ENCODE measurements at regions not wholly inside any gene's neighbourhood (a gene's known extent, or its start where the extent isn't known, plus 50 kb on each side); places are given as distances from the start of the nearest gene placed in this dataset.

GRCh38 chr6:133768656-133769295 lies 120.1 kb upstream of the TCF21 start:
- H3K36me3 ChIP-seq (ENCODE audit: low read depth, low read length) = no peaks in the 10 kb centered on the region
- ATAC-seq = peak; percentile 93

GRCh38 chr6:133769463-133769862 lies 119.5 kb upstream of the TCF21 start:
- ATAC-seq = no peak
- no peak overlapping the region for H2AFZ ChIP-seq (ENCODE audit: low read length)
- no TSS peak for BruUV-seq (replicated peaks)
- H3K36me3 ChIP-seq (ENCODE audit: low read depth, low read length) = no peaks in the 10 kb centered on the region
- H3K79me2 ChIP-seq (ENCODE audit: low read length) = no peaks in the 10 kb centered on the region
- H3K4me2 ChIP-seq (ENCODE audit: low read length) = no peak overlapping the region
- no peak overlapping the region for H3K4me3 ChIP-seq (ENCODE audit: low read length)
- POLR2A ChIA-PET (ENCODE audit: unreplicated experiment) = no interaction called here
- intact Hi-C loops (cut with micrococcal nuclease) = no loop called here
- no peak overlapping the region for H3K9ac ChIP-seq (ENCODE audit: low read length)
- H3K27ac ChIP-seq (ENCODE audit: low read length) = no peak overlapping the region
- H3K27me3 ChIP-seq (ENCODE audit: low read length) = no peaks in the 10 kb centered on the region
- H3F3A ChIP-seq (ENCODE audit: low read length, unreplicated experiment) = no peaks in the 10 kb centered on the region
- TF ChIP-seq EZH2phosphoT487 (IDR thresholded peaks at IDR 0.05; ENCODE audit: borderline replicate concordance, low read length) (no peak), EZH2 (IDR thresholded peaks at IDR 0.05; ENCODE audit: low read length, unreplicated experiment) (no peak), CTCF (conservative IDR thresholded peaks at IDR 0.05; ENCODE audit: low read depth, low read length) (no peak)
- H3K9me3 ChIP-seq (ENCODE audit: low read length) = no peaks in the 10 kb centered on the region
- DNase-seq = no peak
- H4K20me1 ChIP-seq (ENCODE audit: low read length) = no peaks in the 10 kb centered on the region
- CTCF ChIA-PET = no interaction called here
- H3K4me1 ChIP-seq (ENCODE audit: insufficient read depth, low read length) = peaks cover 25% of the 10 kb centered on the region
- H3K9me2 ChIP-seq (replicated peaks; ENCODE audit: low read length) = no peaks in the 10 kb centered on the region; the same call in 1 of the 2 replicates

More at GRCh38 chr6:133768656-133769295, 120.1 kb upstream of the TCF21 start:
- Histone ChIP-seq H3K27me3 (ENCODE audit: low read length) (no peaks in the 10 kb centered on the region), H3K27ac (ENCODE audit: low read length) (peak overlapping the region; percentile 61; the same call in 1 of the 2 replicates), H4K20me1 (ENCODE audit: low read length) (no peaks in the 10 kb centered on the region), H3K4me3 (ENCODE audit: low read length) (no peak overlapping the region), H3K9me3 (ENCODE audit: low read length) (no peaks in the 10 kb centered on the region), H3K79me2 (ENCODE audit: low read length) (no peaks in the 10 kb centered on the region), H2AFZ (ENCODE audit: low read length) (no peak overlapping the region), H3F3A (ENCODE audit: low read length, unreplicated experiment) (no peaks in the 10 kb centered on the region), H3K4me1 (ENCODE audit: insufficient read depth, low read length) (peaks cover 21% of the 10 kb centered on the region), H3K9ac (ENCODE audit: low read length) (no peak overlapping the region), H3K9me2 (replicated peaks; ENCODE audit: low read length) (no peaks in the 10 kb centered on the region; the same call in 1 of the 2 replicates), H3K4me2 (ENCODE audit: low read length) (no peak overlapping the region)
- ChIA-PET CTCF (no interaction called here), POLR2A (ENCODE audit: unreplicated experiment) (no interaction called here)
- intact Hi-C loops (cut with micrococcal nuclease) = no loop called here
- TF ChIP-seq CTCF (conservative IDR thresholded peaks at IDR 0.05; ENCODE audit: low read depth, low read length) (no peak), EZH2phosphoT487 (IDR thresholded peaks at IDR 0.05; ENCODE audit: borderline replicate concordance, low read length) (no peak), EZH2 (IDR thresholded peaks at IDR 0.05; ENCODE audit: low read length, unreplicated experiment) (no peak)
- no TSS peak for BruUV-seq (replicated peaks)
- DNase-seq = peak; percentile 77

GRCh38 chr6:133772567-133772966 lies 116.3 kb upstream of the TCF21 start:
- Histone ChIP-seq H3K9me3 (ENCODE audit: low read length) (no peaks in the 10 kb centered on the region), H3K4me2 (ENCODE audit: low read length) (no peak overlapping the region), H3K9ac (ENCODE audit: low read length) (no peak overlapping the region), H3K9me2 (replicated peaks; ENCODE audit: low read length) (no peaks in the 10 kb centered on the region; the same call in 1 of the 2 replicates), H3K4me3 (ENCODE audit: low read length) (no peak overlapping the region), H3K27me3 (ENCODE audit: low read length) (no peaks in the 10 kb centered on the region), H3K36me3 (ENCODE audit: low read depth, low read length) (no peaks in the 10 kb centered on the region), H3K27ac (ENCODE audit: low read length) (no peak overlapping the region), H3K4me1 (ENCODE audit: insufficient read depth, low read length) (peaks cover 23% of the 10 kb centered on the region), H2AFZ (ENCODE audit: low read length) (no peak overlapping the region), H3F3A (ENCODE audit: low read length, unreplicated experiment) (no peaks in the 10 kb centered on the region), H4K20me1 (ENCODE audit: low read length) (no peaks in the 10 kb centered on the region), H3K79me2 (ENCODE audit: low read length) (no peaks in the 10 kb centered on the region)
- CTCF ChIA-PET = no interaction called here
- no peak for ATAC-seq
- no TSS peak for BruUV-seq (replicated peaks)
- TF ChIP-seq CTCF (conservative IDR thresholded peaks at IDR 0.05; ENCODE audit: low read depth, low read length) = no peak
- TF ChIP-seq EZH2phosphoT487 (IDR thresholded peaks at IDR 0.05; ENCODE audit: borderline replicate concordance, low read length) = no peak
- TF ChIP-seq EZH2 (IDR thresholded peaks at IDR 0.05; ENCODE audit: low read length, unreplicated experiment) = no peak
- intact Hi-C loops (cut with micrococcal nuclease) = no loop called here
- DNase-seq = no peak
- POLR2A ChIA-PET (ENCODE audit: unreplicated experiment) = no interaction called here

All from PC-3 (cell line).